ENCODE measurements at regions not wholly inside any gene's neighbourhood (a gene's known extent, or its start where the extent isn't known, plus 50 kb on each side); places are given as distances from the start of the nearest gene placed in this dataset.

- peak in 1 of 2 donors; percentile 40 for DNase-seq
- H3K9me3 ChIP-seq: no peaks in the 10 kb centered on the region
- ATAC-seq (ENCODE audit: low FRiP score in 2 of 2): peak; percentile 20 to 91
- peak overlapping the region in 1 of 4 donors; percentile 4 for H3K4me3 ChIP-seq
- TF ChIP-seq CTCF (IDR thresholded peaks at IDR 0.05) (no peak), POLR2AphosphoS5 (IDR thresholded peaks at IDR 0.05) (no peak), POLR2A (IDR thresholded peaks at IDR 0.05) (no peak), EP300 (IDR thresholded peaks at IDR 0.05) (no peak)
- no peak overlapping the region for H3K27ac ChIP-seq
- 45 to 48% methylated on average over 20 to 24 of the region's 24 CpGs for WGBS, 2 donors
- H3K36me3 ChIP-seq: no peaks in the 10 kb centered on the region
- no peaks in the 10 kb centered on the region for H3K27me3 ChIP-seq
- H3K4me1 ChIP-seq: peaks cover 0 to 8% (median 0%) of the 10 kb centered on the region in 4 donors
These were observed 211.4 kb upstream of the SMIM21 start for GRCh38 chr18:75638776-75639471.

- Histone ChIP-seq H3K36me3 (no peaks in the 10 kb centered on the region), H3K27ac (no peak overlapping the region), H3K4me1 (peaks cover 0 to 8% (median 0%) of the 10 kb centered on the region in 4 donors), H3K4me3 (peak overlapping the region in 1 of 4 donors; percentile 4), H3K27me3 (no peaks in the 10 kb centered on the region), H3K9me3 (no peaks in the 10 kb centered on the region)
- no peak for TF ChIP-seq CTCF (IDR thresholded peaks at IDR 0.05)
- TF ChIP-seq EP300 (IDR thresholded peaks at IDR 0.05): no peak
- ATAC-seq (ENCODE audit: low FRiP score in 2 of 2) (peak in 1 of 2 donors; percentile 71), DNase-seq (peak in 1 of 2 donors; percentile 21)
- 46 to 59% methylated on average over 16 of the region's 16 CpGs for WGBS, 2 donors
These were observed 210.8 kb upstream of the SMIM21 start for GRCh38 chr18:75638223-75638775.

GRCh38 chr18:75635096-75635495 lies 207.6 kb upstream of the SMIM21 start:
- no peak for TF ChIP-seq POLR2A (IDR thresholded peaks at IDR 0.05)
- TF ChIP-seq POLR2AphosphoS5 (IDR thresholded peaks at IDR 0.05): no peak
- no peak for TF ChIP-seq EP300 (IDR thresholded peaks at IDR 0.05)
- TF ChIP-seq CTCF (IDR thresholded peaks at IDR 0.05): no peak
- DNase-seq (no peak), ATAC-seq (ENCODE audit: low FRiP score in 2 of 2) (peak in 1 of 2 donors; percentile 17)
- Histone ChIP-seq H3K4me3 (no peak overlapping the region), H3K9me3 (no peaks in the 10 kb centered on the region), H3K27me3 (no peaks in the 10 kb centered on the region), H3K4me1 (peaks cover 0 to 8% (median 0%) of the 10 kb centered on the region in 4 donors), H3K27ac (no peak overlapping the region), H3K36me3 (no peaks in the 10 kb centered on the region)
- WGBS, 2 donors: 75 to 81% methylated on average over 3 to 5 of the region's 5 CpGs

GRCh38 chr18:75625966-75626365 lies 198.5 kb upstream of the SMIM21 start:
- H3K4me3 ChIP-seq: no peak overlapping the region
- TF ChIP-seq EP300 (IDR thresholded peaks at IDR 0.05): no peak
- no peak for TF ChIP-seq CTCF (IDR thresholded peaks at IDR 0.05)
- no peak for TF ChIP-seq POLR2A (IDR thresholded peaks at IDR 0.05)
- TF ChIP-seq POLR2AphosphoS5 (IDR thresholded peaks at IDR 0.05): no peak
- H3K9me3 ChIP-seq: no peaks in the 10 kb centered on the region
- 96% methylated on average over 5 of the region's 5 CpGs for WGBS, 2 donors
- ATAC-seq (ENCODE audit: low FRiP score in 2 of 2) (no peak), DNase-seq (no peak)
- H3K27me3 ChIP-seq: no peaks in the 10 kb centered on the region
- H3K27ac ChIP-seq: no peak overlapping the region
- no peaks in the 10 kb centered on the region for H3K36me3 ChIP-seq
- H3K4me1 ChIP-seq: no peaks in the 10 kb centered on the region

- no peak overlapping the region for H3K27ac ChIP-seq
- no peaks in the 10 kb centered on the region for H3K36me3 ChIP-seq
- TF ChIP-seq POLR2AphosphoS5 (IDR thresholded peaks at IDR 0.05) (no peak), CTCF (IDR thresholded peaks at IDR 0.05) (no peak), POLR2A (IDR thresholded peaks at IDR 0.05) (no peak)
- 90 to 94% methylated on average over 5 of the region's 5 CpGs for WGBS, 2 donors
- H3K4me3 ChIP-seq: no peak overlapping the region
- no peaks in the 10 kb centered on the region for H3K4me1 ChIP-seq
- no peak for DNase-seq
- no peaks in the 10 kb centered on the region for H3K9me3 ChIP-seq
- no peaks in the 10 kb centered on the region for H3K27me3 ChIP-seq
- ATAC-seq (ENCODE audit: low FRiP score in 2 of 2): no peak
These were observed 197.4 kb upstream of the SMIM21 start for GRCh38 chr18:75624869-75625268.
